Spleen (tissue), 7 donors: ENCODE measurements at regions not wholly inside any gene's neighbourhood (a gene's known extent, or its start where the extent isn't known, plus 50 kb on each side); places are given as distances from the start of the nearest gene placed in this dataset.

Experiments used
- POLR2A ChIP-seq, 3 donors: fragments of 450-650 bp; IDR thresholded peaks; one replicate each; pipeline ENCODE4 v1.5.1; 2017; ENCODE audit warnings: antibody characterized with exemption in 3 of 3, mild to moderate bottlenecking in 1 of 3
- POLR2AphosphoS5 ChIP-seq, 3 donors: sonication (generic); formaldehyde crosslinking; IDR thresholded peaks; one replicate each; pipeline ENCODE4 v1.5.1; 2017; ENCODE audit warnings: antibody characterized with exemption in 3 of 3
- TF ChIP-seq, protein P1 (sequence below), 11 experiments: fragments of 200-600 bp in 7 of 11; fragments of 450-650 bp in 4 of 11; sonication (generic) in 4 of 11; IDR thresholded peaks in 8 of 11; conservative IDR thresholded peaks in 3 of 11; 1 replicate in 7 of 11; 2 replicates in 4 of 11; pipeline versions ENCODE4 v1.4.0 to v1.8.0; 2016 to 2021; ENCODE audit warnings: antibody characterized with exemption in 11 of 11, inconsistent platforms in 4 of 11, mild to moderate bottlenecking in 1 of 11
- donor health status: DM: no; HTN: no; CAD: no; lungs with moderate emphysema.
- donor health status: DM: no; HTN: no; CAD: no.
- donor health status: DM: no; HTN: no; CAD: no.

DNA sequence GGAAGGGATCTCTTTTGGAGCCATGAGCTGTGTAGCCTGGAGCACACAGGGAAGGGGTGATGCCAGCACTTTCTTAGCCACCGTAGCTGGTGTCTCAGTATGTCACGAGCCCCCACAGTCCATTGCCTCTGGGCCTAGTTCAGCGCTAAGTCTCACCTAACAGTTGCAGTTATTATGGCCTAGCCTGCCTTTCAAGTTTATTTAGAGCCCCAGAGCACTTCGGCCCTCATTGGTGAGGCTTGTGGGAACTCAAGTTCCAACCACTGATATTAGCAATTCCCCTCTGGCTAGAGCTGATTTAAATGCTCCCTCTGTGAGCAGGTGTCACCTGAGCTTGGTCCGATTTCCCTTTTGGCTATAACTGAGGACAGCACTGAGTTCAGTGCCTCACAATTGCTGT lies 388.4 kb upstream of the MAOA start:
- TF ChIP-seq POLR2A (IDR thresholded peaks at IDR 0.05) (no peak), POLR2AphosphoS5 (IDR thresholded peaks at IDR 0.05) (no peak)
- TF ChIP-seq, protein P1, sequence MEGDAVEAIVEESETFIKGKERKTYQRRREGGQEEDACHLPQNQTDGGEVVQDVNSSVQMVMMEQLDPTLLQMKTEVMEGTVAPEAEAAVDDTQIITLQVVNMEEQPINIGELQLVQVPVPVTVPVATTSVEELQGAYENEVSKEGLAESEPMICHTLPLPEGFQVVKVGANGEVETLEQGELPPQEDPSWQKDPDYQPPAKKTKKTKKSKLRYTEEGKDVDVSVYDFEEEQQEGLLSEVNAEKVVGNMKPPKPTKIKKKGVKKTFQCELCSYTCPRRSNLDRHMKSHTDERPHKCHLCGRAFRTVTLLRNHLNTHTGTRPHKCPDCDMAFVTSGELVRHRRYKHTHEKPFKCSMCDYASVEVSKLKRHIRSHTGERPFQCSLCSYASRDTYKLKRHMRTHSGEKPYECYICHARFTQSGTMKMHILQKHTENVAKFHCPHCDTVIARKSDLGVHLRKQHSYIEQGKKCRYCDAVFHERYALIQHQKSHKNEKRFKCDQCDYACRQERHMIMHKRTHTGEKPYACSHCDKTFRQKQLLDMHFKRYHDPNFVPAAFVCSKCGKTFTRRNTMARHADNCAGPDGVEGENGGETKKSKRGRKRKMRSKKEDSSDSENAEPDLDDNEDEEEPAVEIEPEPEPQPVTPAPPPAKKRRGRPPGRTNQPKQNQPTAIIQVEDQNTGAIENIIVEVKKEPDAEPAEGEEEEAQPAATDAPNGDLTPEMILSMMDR (IDR thresholded peaks at IDR 0.05 in 8 of 11, conservative IDR thresholded peaks at IDR 0.05 in 3 of 11), result no peak
